GM18507 (cell line): ENCODE measurements at regions not wholly inside any gene's neighbourhood (a gene's known extent, or its start where the extent isn't known, plus 50 kb on each side); places are given as distances from the start of the nearest gene placed in this dataset.
"Not testable (repeated sequence)": the region's sequence is repeated elsewhere in the genome, so short reads cannot be mapped to it uniquely, and the experiment has no call there.

Experiments
- DNase-seq: peaks from one replicate; pipeline ENCODE4 v3.0.0; 2011; ENCODE audit warnings: low read depth; ENCODE audit not compliant: insufficient read length; ENCODE audit errors: extremely low spot score
- FAIRE-seq: peaks from 2 replicates; lab custom pipeline; 2011; peaks lifted over from hg19 to GRCh38; lab: Jason Lieb, UNC

GRCh38 chr6:139703780-139704179 lies 329.3 kb upstream of the CITED2 start:
- no peak for DNase-seq
- no peak for FAIRE-seq

GRCh38 chr6:139702706-139703105 lies 328.3 kb upstream of the CITED2 start:
- no peak for DNase-seq
- FAIRE-seq = no peak

GRCh38 chr6:139701695-139702094 lies 327.2 kb upstream of the CITED2 start:
- FAIRE-seq (no peak), DNase-seq (no peak)

GRCh38 chr6:139701003-139701402 lies 326.6 kb upstream of the CITED2 start:
- DNase-seq (no peak), FAIRE-seq (no peak)

DNA sequence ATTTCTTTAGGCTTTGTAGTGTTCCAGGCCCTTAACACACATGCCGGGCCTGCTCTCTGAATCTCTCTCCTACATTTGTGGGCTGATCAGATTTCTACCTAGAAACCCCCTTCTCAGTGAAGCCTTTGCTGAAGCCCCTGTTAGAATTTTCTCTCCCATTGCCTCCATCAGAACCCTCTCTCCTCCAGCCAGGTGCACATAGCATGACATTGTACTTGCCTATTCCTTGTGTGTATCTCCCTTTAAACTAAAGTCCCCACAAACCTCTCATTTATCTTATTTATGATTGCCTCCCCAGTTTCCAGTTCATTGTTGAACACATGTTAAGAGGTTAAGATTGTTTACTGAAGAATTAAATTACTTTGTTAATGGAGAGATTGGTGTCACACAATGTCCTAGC lies 325.5 kb upstream of the CITED2 start:
- FAIRE-seq = no peak
- DNase-seq = no peak

DNA sequence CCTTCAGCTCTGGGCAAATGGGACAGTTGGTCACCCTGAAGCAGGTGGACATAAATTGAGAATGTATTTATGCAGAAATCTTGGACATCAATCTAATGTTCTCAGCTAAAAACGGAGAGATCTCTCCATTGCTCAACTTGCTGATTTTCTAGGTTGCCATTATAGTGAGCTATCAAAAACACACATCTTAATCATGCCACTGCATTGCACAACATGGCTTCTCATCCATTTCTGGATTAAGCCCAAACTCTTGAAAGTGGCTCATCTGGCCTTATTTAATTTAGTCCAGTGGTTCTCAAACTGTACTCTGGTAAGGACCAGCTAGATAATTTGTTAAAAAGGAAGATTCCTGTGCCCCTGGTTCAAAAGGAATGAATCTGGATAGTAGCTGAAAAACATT lies 324.9 kb upstream of the CITED2 start:
- DNase-seq (no peak), FAIRE-seq (no peak)

- DNase-seq (no peak), FAIRE-seq (no peak)
Observed at GRCh38 chr6:139698526-139699176, 324.2 kb upstream of the CITED2 start.

- not testable (repeated sequence) for DNase-seq, FAIRE-seq
Observed at GRCh38 chr6:139697856-139698255, 323.4 kb upstream of the CITED2 start.

- not testable (repeated sequence) for FAIRE-seq, DNase-seq
Observed at GRCh38 chr6:139696991-139697390, 322.5 kb upstream of the CITED2 start.

- FAIRE-seq (no peak), DNase-seq (no peak)
Observed at GRCh38 chr6:139695361-139695760, 320.9 kb upstream of the CITED2 start.

DNA sequence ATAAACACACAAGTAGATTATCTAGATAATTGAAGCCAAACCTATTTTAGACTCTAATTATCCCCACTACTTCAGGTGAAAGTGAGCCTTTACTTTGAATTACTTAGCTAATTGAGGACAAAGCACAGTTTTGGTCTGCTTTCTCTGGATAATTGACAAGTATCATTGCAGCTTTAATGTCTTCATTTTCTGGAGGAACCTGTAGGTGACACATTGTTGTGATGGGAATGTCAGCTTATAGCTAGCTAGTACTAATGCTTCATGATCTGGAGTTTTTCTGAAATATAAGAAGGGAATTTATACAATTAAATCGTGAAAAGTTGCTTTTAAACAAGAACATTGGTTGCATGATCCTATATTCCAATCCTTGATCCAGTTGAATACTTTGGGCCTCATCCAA lies 319.3 kb upstream of the CITED2 start:
- DNase-seq (no peak), FAIRE-seq (no peak)

GRCh38 chr6:139690007-139690406 lies 315.6 kb upstream of the CITED2 start:
- FAIRE-seq (no peak), DNase-seq (no peak)

DNA sequence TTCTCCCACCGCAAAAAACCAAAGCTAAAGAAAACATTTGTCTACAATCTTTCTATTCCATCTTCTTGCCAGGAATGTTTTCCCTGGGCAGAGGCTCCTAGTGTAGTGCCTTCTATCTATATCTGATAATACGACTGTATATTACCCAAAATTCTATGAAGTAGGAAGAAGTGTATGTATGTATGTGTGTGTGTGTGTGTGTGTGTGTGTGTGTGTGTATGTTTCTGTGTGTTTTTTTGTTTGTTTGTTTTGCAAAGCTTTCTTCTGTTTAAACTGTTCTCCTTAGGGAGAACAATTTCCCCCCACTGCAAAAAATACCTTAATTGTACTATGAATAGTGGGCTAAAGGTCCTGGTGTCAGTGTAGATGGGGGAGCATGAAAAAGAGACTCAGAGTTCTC lies 312.6 kb upstream of the CITED2 start:
- no peak for DNase-seq
- FAIRE-seq = no peak

DNA sequence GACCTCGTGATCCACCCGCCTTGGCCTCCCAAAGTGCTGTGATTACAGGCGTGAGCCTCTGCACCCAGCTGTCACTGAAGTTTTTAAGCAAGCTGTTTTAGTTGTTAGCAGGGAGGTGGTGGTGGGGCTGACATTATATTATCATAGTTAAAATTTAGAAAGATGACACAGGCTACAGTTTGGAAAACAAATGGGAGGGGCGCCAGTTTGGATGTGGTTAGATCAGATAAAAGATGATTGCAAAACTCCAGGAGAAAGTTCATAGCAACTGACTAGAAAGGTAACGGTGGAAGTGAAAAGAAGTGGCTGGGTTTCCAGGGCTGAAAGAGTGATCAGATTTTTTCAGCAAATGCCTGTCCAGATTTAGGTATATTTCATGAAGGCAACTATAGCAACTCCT lies 311.9 kb upstream of the CITED2 start:
- DNase-seq = no peak
- FAIRE-seq = no peak

DNA sequence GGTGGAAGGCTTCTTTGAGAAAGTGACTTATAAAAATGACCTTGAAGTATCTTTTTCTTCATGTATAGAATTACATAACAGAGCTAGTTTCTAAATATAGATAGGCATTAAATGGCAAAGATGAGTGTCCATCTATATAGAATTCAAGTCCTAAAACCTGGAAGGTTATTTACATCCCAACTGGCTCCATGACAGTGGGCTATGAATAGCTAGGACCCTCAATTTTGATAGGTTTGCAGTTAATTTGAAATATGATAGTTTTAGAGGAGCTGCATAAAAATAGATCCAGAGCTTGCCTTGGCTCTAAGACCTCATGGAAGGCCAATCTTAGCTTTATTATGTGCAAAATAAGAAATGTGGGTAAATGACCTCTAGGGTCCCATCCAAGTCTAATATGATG lies 310.6 kb upstream of the CITED2 start:
- FAIRE-seq = no peak
- no peak for DNase-seq

DNA sequence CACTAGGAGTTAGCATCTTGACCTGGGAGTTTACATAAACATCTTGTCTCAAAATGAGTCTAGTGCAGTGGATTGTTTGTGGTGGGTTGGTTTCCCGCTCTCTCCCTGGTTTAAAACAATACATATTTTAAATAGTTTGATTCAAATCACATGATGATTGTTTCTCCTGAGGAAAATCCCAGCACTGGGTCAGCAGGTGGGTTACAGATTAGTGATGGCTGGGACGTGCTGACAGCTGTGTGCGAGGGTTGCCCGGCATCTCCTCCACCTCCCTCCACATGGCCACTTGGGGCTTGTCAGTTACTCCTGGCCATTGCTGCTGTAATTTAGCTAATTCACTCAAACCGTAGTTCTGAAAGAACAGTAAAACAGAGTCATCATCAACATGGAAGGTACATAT lies 306.4 kb upstream of the CITED2 start:
- FAIRE-seq = no peak
- no peak for DNase-seq

DNA sequence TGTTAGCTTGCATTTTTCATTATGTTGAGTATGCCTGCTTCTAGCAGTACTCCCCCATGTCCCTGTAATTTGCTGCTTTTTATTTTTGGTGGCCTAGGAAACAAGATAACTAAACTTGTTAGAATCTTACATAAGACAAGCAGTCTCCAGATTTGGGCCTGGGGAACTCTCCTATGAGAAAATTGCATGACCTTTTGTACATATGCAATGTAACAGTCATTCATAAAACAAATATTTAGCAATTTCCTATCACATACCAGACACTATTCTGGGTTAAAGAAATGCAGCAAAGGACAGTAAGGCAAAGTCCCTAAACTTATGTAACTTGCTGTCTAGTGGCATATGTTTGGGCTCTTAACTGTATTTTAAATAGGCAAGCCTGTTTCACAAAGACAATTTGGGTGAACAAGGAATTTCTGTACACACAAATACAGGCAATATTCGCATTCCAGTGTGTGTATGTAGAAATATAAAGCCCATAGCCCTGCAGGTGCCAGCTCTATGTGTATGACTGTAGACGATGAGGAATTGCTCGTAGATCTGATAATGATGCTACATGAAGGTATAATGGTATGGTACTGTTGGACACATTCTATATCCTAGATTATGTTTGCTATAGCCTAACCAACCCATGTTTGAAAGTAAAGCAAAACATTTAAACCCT lies 305.2 kb upstream of the CITED2 start:
- DNase-seq = no peak
- FAIRE-seq = no peak

GRCh38 chr6:139676718-139677117 lies 302.3 kb upstream of the CITED2 start:
- FAIRE-seq = no peak

DNA sequence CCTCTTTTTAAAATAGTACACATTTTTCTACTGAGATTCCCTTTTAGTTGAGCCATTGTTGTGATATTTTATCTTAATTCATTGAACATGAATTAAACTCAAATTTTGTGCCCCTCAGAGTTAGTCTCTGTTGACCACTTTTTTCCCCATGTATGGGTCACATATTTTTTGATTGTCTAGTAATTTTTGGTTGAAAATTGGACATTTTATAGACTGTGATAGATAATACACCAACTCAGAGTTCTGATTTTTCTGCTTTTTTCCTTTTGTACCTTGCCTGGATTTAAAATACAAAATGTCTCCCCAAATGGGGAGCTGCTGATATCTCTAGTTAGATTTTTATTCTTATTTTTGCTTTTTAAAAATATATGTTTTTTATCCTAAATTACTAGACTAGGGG lies 291.8 kb upstream of the CITED2 start:
- DNase-seq = no peak
- FAIRE-seq = no peak

More at GRCh38 chr6:139676718-139677117, 302.3 kb upstream of the CITED2 start:
- no peak for DNase-seq

DNA sequence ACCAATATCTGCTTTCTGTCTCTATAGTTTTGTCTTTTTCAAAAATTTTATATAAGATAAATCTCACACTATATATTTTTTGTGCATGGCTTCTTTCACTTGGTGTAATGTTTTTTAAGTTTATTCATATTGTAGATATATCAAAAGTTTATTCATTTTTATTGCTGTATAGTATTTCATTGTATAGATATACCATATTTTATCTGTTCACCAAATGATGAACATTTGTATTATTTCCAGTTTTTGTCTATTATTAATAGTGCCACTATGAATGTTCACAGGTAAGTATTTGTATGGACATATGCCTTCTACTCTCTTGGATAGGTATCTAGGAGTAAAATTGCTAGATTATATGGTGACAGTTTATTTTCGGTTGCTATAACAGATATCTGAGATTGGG lies 289.5 kb upstream of the CITED2 start:
- FAIRE-seq = no peak
- no peak for DNase-seq

DNA sequence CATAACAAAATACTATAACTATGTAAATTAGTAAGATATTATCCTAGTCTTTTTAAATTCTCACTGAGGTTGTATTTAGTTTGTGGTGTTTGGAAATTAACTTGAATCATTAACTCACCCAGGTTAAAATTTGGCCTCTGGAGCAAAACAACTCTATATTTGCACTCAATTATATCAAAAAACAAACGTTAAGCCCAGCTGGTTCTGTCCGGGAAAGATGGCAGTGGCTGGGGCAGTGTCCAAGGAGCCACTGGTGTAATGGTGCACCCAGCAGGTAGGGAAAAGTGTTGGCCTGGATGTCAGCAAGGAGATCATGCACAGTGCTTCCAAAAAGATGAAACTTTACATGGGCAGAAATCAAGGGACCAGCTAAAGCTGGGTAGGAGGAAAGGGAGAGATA lies 285.3 kb upstream of the CITED2 start:
- FAIRE-seq (no peak), DNase-seq (no peak)
